BLaER1 (cell line): ENCODE measurements at regions not wholly inside any gene's neighbourhood (a gene's known extent, or its start where the extent isn't known, plus 50 kb on each side); places are given as distances from the start of the nearest gene placed in this dataset.
"Not testable (repeated sequence)": the region's sequence is repeated elsewhere in the genome, so short reads cannot be mapped to it uniquely, and the experiment has no call there.

ENCODE experiments used
- H3K27ac ChIP-seq: shearing (Covaris generic); formaldehyde crosslinking; 2 replicates; pipeline ENCODE4 v1.8.1; 2022
- H3K27me3 ChIP-seq: shearing (Covaris generic); formaldehyde crosslinking; 2 replicates; pipeline ENCODE4 v1.8.1; 2022
- H3K36me3 ChIP-seq: shearing (Covaris generic); formaldehyde crosslinking; 2 replicates; pipeline ENCODE4 v1.8.1; 2022
- H3K4me1 ChIP-seq: shearing (Covaris generic); formaldehyde crosslinking; 2 replicates; pipeline ENCODE4 v1.8.1; 2022
- H3K4me2 ChIP-seq: shearing (Covaris generic); formaldehyde crosslinking; 2 replicates; pipeline ENCODE4 v1.8.1; 2022
- H3K4me3 ChIP-seq: shearing (Covaris generic); formaldehyde crosslinking; 2 replicates; pipeline ENCODE4 v1.8.1; 2022
- H3K9ac ChIP-seq: shearing (Covaris generic); formaldehyde crosslinking; 2 replicates; pipeline ENCODE4 v1.8.1; 2022
- H3K9me3 ChIP-seq: shearing (Covaris generic); formaldehyde crosslinking; 2 replicates; pipeline ENCODE4 v1.8.1; 2022
- H4K20me1 ChIP-seq: shearing (Covaris generic); formaldehyde crosslinking; 2 replicates; pipeline ENCODE4 v1.8.1; 2022
- Cebpa-rat ChIP-seq: shearing (Covaris generic); IDR thresholded peaks from 2 replicates; pipeline ENCODE4 v1.8.1; 2022

GRCh38 chr10:2790396-2791188 lies 276.8 kb upstream of the PFKP start:
- Histone ChIP-seq H3K9me3 (peaks cover 6% of the 10 kb centered on the region; the same call in 1 of the 2 replicates), H3K27me3 (no peaks in the 10 kb centered on the region), H4K20me1 (no peaks in the 10 kb centered on the region), H3K4me2 (0 out of 2 replicates have a peak overlapping the region, but pooled peaks have one; percentile 13), H3K27ac (no peak overlapping the region), H3K9ac (no peak overlapping the region), H3K4me3 (no peak overlapping the region), H3K36me3 (no peaks in the 10 kb centered on the region), H3K4me1 (peaks cover 21% of the 10 kb centered on the region)
- no peak for TF ChIP-seq Cebpa-rat

- no peak overlapping the region for H3K27ac ChIP-seq
- H3K4me1 ChIP-seq: peaks cover 16% of the 10 kb centered on the region
- no peaks in the 10 kb centered on the region for H3K36me3 ChIP-seq
- H4K20me1 ChIP-seq: no peaks in the 10 kb centered on the region
- no peaks in the 10 kb centered on the region for H3K9me3 ChIP-seq
- TF ChIP-seq Cebpa-rat: no peak
- no peak overlapping the region for H3K9ac ChIP-seq
- no peak overlapping the region for H3K4me3 ChIP-seq
- H3K27me3 ChIP-seq: no peaks in the 10 kb centered on the region
- H3K4me2 ChIP-seq: no peak overlapping the region
Measured at GRCh38 chr10:2786251-2786650, 281.1 kb upstream of the PFKP start.

- no peak overlapping the region for H3K9ac ChIP-seq
- H3K4me1 ChIP-seq: peaks cover 6% of the 10 kb centered on the region
- no peaks in the 10 kb centered on the region for H4K20me1 ChIP-seq
- no peaks in the 10 kb centered on the region for H3K27me3 ChIP-seq
- no peak for TF ChIP-seq Cebpa-rat
- no peaks in the 10 kb centered on the region for H3K36me3 ChIP-seq
- no peaks in the 10 kb centered on the region for H3K9me3 ChIP-seq
- H3K4me3 ChIP-seq: no peak overlapping the region
- H3K4me2 ChIP-seq: no peak overlapping the region
- H3K27ac ChIP-seq: no peak overlapping the region
Measured at GRCh38 chr10:2784766-2785165, 282.6 kb upstream of the PFKP start.

- no peaks in the 10 kb centered on the region for H3K36me3 ChIP-seq
- H3K4me1 ChIP-seq: peaks cover 6% of the 10 kb centered on the region
- no peaks in the 10 kb centered on the region for H3K9me3 ChIP-seq
- H3K4me2 ChIP-seq: no peak overlapping the region
- no peak overlapping the region for H3K4me3 ChIP-seq
- no peaks in the 10 kb centered on the region for H3K27me3 ChIP-seq
- no peaks in the 10 kb centered on the region for H4K20me1 ChIP-seq
- no peak overlapping the region for H3K27ac ChIP-seq
- no peak for TF ChIP-seq Cebpa-rat
- H3K9ac ChIP-seq: no peak overlapping the region
Measured at GRCh38 chr10:2782950-2783349, 284.4 kb upstream of the PFKP start.

GRCh38 chr10:2782265-2782664 lies 285.1 kb upstream of the PFKP start:
- no peak overlapping the region for H3K27ac ChIP-seq
- H3K4me3 ChIP-seq: no peak overlapping the region
- H3K4me2 ChIP-seq: peak overlapping the region; percentile 29; the same call in 1 of the 2 replicates

GRCh38 chr10:2777666-2778355 lies 289.5 kb upstream of the PFKP start:
- no peaks in the 10 kb centered on the region for H3K9me3 ChIP-seq
- no peak overlapping the region for H3K27ac ChIP-seq
- H3K4me2 ChIP-seq: no peak overlapping the region
- H3K4me1 ChIP-seq: peaks cover 6% of the 10 kb centered on the region
- TF ChIP-seq Cebpa-rat: no peak
- no peaks in the 10 kb centered on the region for H4K20me1 ChIP-seq
- no peaks in the 10 kb centered on the region for H3K36me3 ChIP-seq
- H3K9ac ChIP-seq: no peak overlapping the region
- no peaks in the 10 kb centered on the region for H3K27me3 ChIP-seq
- H3K4me3 ChIP-seq: no peak overlapping the region

More at GRCh38 chr10:2782265-2782664, 285.1 kb upstream of the PFKP start:
- no peak overlapping the region for H3K9ac ChIP-seq
- no peaks in the 10 kb centered on the region for H4K20me1 ChIP-seq
- H3K4me1 ChIP-seq: peaks cover 6% of the 10 kb centered on the region
- no peaks in the 10 kb centered on the region for H3K36me3 ChIP-seq
- no peaks in the 10 kb centered on the region for H3K9me3 ChIP-seq
- H3K27me3 ChIP-seq: no peaks in the 10 kb centered on the region
- TF ChIP-seq Cebpa-rat: no peak

- H3K36me3 ChIP-seq: no peaks in the 10 kb centered on the region
- H3K4me1 ChIP-seq: no peaks in the 10 kb centered on the region
- no peaks in the 10 kb centered on the region for H4K20me1 ChIP-seq
- no peak overlapping the region for H3K4me3 ChIP-seq
- TF ChIP-seq Cebpa-rat: no peak
- H3K4me2 ChIP-seq: no peak overlapping the region
- no peak overlapping the region for H3K9ac ChIP-seq
- no peak overlapping the region for H3K27ac ChIP-seq
- no peaks in the 10 kb centered on the region for H3K27me3 ChIP-seq
- H3K9me3 ChIP-seq: peaks cover 8% of the 10 kb centered on the region; the same call in 1 of the 2 replicates
Measured at GRCh38 chr10:2772816-2773631, 294.3 kb upstream of the PFKP start.

- no peak overlapping the region for H3K4me3 ChIP-seq
- H3K27me3 ChIP-seq: no peaks in the 10 kb centered on the region
- H3K27ac ChIP-seq: no peak overlapping the region
- H3K4me1 ChIP-seq: no peaks in the 10 kb centered on the region
- no peak for TF ChIP-seq Cebpa-rat
- no peaks in the 10 kb centered on the region for H4K20me1 ChIP-seq
- no peaks in the 10 kb centered on the region for H3K36me3 ChIP-seq
- H3K4me2 ChIP-seq: no peak overlapping the region
- peaks cover 8% of the 10 kb centered on the region; the same call in 1 of the 2 replicates for H3K9me3 ChIP-seq
- no peak overlapping the region for H3K9ac ChIP-seq
Measured at GRCh38 chr10:2772135-2772534, 295.2 kb upstream of the PFKP start.

- not testable (repeated sequence) for H3K9ac ChIP-seq, H3K27me3 ChIP-seq
Measured at GRCh38 chr10:2767293-2767692, 300.1 kb upstream of the PFKP start.

GRCh38 chr10:2761971-2762370 lies 305.4 kb upstream of the PFKP start:
- Histone ChIP-seq H3K9me3 (peaks cover 11% of the 10 kb centered on the region), H3K4me2 (no peak overlapping the region), H3K36me3 (no peaks in the 10 kb centered on the region), H3K27me3 (no peaks in the 10 kb centered on the region), H3K4me1 (peaks cover 6% of the 10 kb centered on the region), H3K9ac (no peak overlapping the region), H3K4me3 (no peak overlapping the region), H4K20me1 (no peaks in the 10 kb centered on the region), H3K27ac (no peak overlapping the region)
- TF ChIP-seq Cebpa-rat: no peak

More at GRCh38 chr10:2767293-2767692, 300.1 kb upstream of the PFKP start:
- not testable (repeated sequence) for H3K9me3 ChIP-seq, H3K4me2 ChIP-seq, H3K4me1 ChIP-seq, H3K27ac ChIP-seq, H3K36me3 ChIP-seq, H3K4me3 ChIP-seq, H4K20me1 ChIP-seq
